ENCODE measurements at regions not wholly inside any gene's neighbourhood (a gene's known extent, or its start where the extent isn't known, plus 50 kb on each side); places are given as distances from the start of the nearest gene placed in this dataset.

DNA sequence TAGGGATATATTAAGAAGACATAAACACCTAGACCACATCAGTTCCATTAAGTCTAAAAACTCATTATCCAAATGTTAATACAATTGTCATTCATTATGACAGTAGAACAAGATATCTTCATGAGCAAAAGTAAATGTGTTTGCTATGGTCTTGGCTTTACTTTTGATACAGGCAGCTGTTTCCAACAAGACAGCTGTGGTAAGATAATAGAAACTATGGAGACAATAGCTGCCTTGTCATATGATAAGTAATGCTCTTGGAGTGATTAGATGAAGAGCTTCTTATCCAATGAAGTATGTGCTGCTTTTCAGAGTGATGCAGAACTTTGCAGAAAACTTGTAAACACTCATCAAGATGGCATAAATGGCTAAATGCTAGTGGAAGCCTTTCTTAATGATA lies 1066.0 kb downstream of the FSTL5 start:
- no peak for DNase-seq (ENCODE audit: insufficient read length, low spot score)
- FAIRE-seq = no peak
- TF ChIP-seq POLR2AphosphoS5 (IDR thresholded peaks at IDR 0.05; ENCODE audit: low read depth, low read length) = no peak
- no peak for TF ChIP-seq POLR2A (IDR thresholded peaks at IDR 0.05; ENCODE audit: low read depth, low read length)
- no peak for TF ChIP-seq PAX5 (IDR thresholded peaks at IDR 0.05; ENCODE audit: insufficient read depth, low read length, severe bottlenecking)
- TF ChIP-seq POU2F2 (IDR thresholded peaks at IDR 0.05; ENCODE audit: low read depth, low read length) = no peak
- no peak for TF ChIP-seq SPI1 (IDR thresholded peaks at IDR 0.05; ENCODE audit: low read depth, low read length)
- no peak for TF ChIP-seq TAF1 (IDR thresholded peaks at IDR 0.05; ENCODE audit: low read depth, low read length)

DNA sequence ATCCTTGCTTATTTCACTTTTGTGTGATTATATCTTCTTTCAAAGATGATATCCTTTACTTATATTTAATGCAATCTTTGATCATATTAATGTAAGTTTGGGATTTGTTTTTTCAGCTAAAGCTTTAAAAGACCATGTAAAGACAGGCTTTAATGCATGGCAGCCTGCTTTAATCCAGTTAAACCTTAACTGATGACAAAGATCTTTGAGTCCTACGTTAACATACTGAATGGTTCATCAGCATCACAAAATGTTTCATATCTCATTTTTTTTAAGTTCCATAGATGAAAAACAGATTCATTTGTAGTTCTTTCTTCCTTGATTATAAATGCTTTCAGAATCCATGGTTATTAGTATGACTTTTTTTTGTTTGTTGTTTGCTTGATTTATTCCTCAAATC lies 1102.8 kb downstream of the FSTL5 start:
- TF ChIP-seq PAX5 (IDR thresholded peaks at IDR 0.05; ENCODE audit: insufficient read depth, low read length, severe bottlenecking) (no peak), TAF1 (IDR thresholded peaks at IDR 0.05; ENCODE audit: low read depth, low read length) (no peak), POLR2AphosphoS5 (IDR thresholded peaks at IDR 0.05; ENCODE audit: low read depth, low read length) (no peak), POLR2A (IDR thresholded peaks at IDR 0.05; ENCODE audit: low read depth, low read length) (no peak), POU2F2 (IDR thresholded peaks at IDR 0.05; ENCODE audit: low read depth, low read length) (no peak), SPI1 (IDR thresholded peaks at IDR 0.05; ENCODE audit: low read depth, low read length) (no peak)
- FAIRE-seq (no peak), DNase-seq (ENCODE audit: insufficient read length, low spot score) (no peak)
